Activated gamma-delta T cell treated with Interleukin-2 at 50 U/mL for 16 hours (primary cell): ENCODE measurements at regions not wholly inside any gene's neighbourhood (a gene's known extent, or its start where the extent isn't known, plus 50 kb on each side); places are given as distances from the start of the nearest gene placed in this dataset.
"Not testable (repeated sequence)": the region's sequence is repeated elsewhere in the genome, so short reads cannot be mapped to it uniquely, and the experiment has no call there.

Experiments used
- DNase-seq: peaks from one replicate; pipeline ENCODE4 v3.0.0-alpha.2; 2020

DNA sequence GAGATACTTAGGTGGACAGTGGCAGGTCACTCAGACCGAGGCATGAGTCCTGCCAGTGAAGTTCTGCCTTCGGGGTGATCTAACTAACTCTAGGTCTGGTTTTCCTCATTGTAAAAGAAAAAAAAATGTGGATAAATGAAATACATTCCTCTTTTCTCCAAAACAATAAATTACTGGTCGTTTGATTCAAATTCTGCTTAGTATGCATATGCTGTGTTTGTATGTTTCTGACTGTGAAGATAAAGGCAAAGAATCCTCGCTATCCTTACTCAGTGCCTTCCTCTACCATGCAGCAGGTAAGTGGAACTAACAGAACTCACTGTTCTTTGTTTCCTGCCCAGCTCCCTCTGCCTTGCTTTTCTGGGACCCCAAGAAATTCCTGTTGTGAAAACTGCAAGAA is 330.1 kb downstream of the SUCLG1 start:
- DNase-seq: no peak

DNA sequence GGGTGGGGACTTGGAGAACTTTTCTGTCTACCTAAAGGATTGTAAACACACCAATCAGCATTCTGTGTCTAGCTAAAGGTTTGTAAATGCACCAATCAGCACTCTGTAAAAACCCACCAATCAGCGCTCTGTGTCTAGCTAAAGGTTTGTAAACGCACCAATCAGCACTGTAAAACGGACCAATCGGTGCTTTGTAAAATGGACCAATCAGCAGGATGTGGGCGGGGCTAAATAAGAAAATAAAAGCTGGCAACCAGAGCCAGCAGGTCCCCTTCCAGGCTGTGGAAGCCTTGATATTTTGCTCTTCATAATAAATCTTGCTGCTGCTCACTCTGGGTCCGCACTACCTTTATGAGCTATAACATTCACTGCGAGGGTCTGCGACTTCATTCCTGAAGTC is 331.3 kb downstream of the SUCLG1 start:
- not testable (repeated sequence) for DNase-seq

DNA sequence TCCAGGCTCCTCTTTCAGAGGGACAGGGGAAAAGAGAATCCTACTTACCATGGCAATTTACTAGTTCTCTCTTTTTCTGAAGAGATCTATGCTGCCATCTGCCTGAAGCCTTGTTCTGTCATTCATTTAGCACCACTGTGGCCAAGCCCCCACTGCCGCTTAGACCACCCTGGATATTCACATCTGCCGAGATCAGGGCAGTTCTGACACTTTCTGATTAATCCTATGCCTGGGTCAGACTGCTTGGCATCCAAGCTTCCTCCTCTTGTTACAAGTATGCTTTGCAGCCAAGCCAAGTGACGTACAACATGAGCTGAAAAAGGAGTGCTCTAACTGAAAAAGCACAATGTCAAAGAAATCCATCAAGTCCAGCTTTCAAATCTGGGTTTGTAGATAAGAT is 332.6 kb downstream of the SUCLG1 start:
- DNase-seq: no peak

DNA sequence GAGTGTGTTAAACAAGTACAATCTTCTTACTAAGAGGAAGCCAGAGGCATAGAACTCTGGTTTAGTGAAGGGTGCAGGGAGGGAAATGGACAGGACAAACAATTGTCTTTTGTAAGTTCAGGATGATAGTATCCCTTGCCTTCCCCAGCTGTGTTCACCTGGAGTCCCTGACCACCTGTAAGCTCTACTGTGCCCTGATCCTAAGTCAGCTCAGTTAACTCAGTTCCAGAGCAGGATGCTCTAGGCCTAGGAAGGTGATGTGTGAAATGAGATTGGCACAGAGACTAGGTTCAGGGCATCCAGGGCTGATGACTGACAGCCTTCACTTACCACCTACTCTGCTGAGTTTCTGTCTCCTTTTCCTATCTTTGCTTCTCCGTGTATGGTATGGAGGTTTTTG is 333.0 kb downstream of the SUCLG1 start:
- DNase-seq: no peak

DNA sequence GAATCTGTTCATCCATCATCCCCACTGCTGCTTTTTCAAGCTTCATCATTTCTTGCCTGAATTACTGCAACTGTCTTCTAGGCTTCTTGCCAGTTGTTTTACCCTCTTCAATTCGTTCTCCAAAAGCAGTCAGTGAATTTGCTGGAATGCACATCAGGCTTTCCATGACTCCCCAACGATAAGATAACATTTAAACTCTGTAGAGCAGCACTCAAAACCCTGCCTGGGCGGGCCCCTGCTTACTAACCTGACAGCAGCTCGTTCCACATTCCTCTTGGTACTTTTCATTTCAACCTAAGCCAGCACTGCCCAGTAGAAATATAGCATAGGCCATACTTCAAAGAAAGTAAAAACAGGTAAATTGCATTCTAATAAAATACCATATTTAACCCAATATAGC is 342.9 kb downstream of the SUCLG1 start:
- no peak for DNase-seq

DNA sequence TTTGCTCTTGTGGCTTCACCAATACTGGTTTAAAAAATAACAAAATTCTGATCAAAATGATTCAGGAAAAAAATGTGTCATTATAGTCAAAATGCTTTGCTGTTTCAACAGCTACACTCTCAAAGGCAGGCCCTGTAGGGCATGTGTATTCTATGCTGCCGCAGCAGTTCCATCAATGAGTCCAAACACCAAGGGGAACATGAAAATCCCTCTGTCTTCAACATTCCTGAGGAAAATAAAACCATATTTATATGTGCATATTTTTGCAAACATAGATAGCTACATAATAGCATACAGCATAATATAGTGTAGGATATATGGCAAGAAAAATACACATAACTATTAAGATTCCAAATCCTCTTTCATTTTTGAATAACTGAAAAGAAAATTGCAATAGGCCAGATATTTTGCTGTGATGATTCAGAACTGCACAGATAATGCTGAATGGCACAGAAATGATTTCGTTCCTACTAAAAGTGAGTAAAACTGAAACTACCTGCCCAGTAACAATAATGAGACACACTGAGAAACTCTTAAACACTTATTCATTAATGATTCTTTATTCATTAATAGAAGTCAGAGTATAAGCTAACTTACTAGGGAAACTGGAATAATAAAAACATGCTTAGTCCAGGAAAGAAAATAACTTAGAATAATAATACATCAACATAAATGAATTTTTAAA is 343.8 kb downstream of the SUCLG1 start:
- no peak for DNase-seq

DNA sequence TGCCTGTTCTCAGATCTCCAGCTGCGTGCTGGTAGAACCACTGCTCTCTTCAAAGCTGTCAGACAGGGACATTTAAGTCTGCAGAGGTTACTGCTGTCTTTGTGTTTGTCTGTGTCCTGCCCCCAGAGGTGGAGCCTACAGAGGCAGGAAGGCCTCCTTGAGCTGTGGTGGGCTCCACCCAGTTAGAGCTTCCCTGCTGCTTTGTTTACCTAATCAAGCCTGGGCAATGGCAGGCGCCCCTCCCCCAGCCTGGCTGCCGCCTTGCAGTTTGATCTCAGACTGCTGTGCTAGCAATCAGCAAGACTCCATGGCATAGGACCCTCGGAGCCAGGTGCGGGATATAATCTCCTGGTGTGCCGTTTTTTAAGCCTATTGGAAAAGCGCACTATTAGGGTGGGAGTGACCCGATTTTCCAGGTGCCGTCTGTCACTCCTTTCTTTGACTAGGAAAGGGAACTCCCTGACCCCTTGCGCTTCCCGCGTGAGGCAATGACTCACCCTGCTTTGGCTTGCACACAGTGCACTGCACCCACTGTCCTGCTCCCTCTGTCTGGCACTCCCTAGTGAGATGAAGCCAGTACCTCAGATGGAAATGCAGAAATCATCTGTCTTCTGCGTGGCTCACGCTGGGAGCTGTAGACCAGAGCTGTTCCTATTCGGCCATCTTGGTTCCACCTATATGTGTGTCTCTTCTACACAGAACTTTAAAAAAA is 355.1 kb downstream of the SUCLG1 start:
- not testable (repeated sequence) for DNase-seq

DNA sequence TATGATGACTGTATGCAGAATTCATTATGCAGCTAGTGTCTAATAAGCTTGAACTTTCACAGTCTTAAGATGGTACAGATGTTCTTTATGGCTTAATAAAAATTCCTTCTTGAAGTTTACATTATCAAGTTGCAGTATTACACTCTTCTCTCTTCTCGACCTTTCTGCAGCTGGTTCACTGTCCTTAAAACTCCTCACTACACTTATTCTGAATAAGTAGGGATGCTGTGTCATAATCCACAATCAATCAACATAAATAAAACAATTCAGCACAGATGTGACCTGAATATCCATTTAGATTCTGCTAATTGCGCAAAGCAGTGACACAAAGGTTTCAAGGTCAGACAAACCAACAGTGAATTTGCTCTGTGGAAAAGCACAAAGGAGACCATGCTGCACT is 356.8 kb downstream of the SUCLG1 start:
- no peak for DNase-seq

DNA sequence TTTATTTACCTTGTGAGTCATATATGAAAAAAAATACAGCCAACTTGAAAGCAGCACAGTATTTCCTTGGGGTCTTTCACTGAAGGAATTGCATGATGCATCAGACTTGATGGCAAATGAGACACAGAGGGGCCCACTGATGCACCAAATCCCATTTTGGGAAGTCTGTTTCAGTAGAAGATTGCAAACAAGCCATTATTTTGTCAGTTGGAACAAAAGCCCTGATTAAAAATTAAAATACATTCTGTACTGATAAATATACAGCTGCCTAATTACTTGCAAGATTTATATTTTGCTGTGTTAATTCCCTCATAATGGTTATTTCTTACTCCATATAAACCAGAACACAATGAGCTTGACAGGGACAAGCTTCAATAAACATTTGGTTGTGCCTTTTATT is 370.4 kb downstream of the SUCLG1 start:
- DNase-seq: no peak

DNA sequence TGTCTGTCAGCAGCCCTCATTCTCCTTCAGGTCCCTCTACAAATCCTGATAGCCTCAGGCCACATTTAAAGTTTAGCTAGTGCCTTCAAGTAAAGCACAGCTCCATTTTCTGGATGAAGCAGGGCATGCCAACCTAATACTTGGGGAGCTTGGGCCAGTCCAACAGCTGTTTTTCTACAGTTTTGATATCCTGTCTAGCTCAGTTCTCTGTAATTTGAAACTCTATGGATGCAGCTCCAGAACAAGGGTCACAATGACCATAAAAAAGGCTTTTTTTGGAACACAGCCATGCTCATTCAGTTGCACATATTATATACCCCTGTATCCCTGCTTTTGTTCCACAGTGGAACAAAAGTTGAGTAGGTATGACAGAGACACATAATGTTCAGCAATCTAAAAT is 373.5 kb downstream of the SUCLG1 start:
- no peak for DNase-seq

DNA sequence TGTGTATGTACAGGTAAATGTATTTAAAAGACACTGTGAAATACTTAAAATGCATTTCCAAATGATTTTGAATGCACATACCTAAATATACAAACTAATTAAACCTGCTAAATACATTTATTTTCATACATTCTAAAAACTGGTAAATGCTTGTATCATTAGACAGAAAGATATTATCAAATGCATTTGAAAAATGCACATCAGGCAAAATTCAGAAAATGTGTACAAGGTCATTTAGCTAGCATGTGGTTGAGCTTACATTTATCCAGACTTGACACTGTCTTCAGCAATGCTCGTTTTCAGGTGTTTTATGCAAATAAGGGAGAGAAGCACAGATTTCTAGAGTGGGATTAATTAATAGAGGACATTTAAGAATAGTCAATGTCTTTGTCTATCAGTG is 374.2 kb downstream of the SUCLG1 start:
- no peak for DNase-seq

DNA sequence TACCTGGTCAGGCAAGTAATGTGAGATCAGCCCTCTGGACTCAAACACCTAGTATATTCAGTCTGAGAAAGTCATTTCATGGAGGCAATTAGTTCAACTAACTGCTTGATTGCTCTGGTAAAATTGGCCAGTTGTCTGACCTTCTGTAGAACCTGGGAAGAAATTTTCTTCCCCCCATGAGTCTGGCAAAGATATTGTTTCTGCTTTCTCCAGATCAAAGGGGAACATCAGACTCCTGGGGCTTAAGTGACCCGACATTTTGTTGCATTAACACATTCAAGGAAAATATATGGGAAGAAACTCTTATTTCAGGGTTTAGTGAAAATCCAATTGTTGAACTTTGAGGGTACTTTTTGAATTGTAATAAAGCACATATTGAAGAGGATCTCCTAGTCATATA is 375.1 kb downstream of the SUCLG1 start:
- DNase-seq: no peak

DNA sequence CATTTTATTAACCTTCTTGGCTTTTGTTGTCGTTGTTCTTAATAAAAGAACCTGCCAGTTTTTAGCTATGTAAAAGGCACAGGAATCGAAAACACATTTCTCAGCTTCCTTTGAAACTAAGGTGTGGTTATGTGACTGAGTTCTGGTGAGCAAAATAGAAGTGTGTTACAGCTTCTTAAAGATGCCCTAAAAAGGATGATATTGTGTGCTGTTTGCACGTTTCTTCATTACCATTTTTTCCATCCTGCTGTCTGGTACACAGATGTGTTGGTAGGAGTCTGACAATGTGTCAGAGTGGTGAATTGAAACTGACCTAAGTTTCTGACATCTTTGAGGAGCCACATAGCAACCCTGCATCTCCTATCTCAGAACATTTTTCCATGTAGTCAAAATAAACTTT is 380.6 kb downstream of the SUCLG1 start:
- DNase-seq: no peak

DNA sequence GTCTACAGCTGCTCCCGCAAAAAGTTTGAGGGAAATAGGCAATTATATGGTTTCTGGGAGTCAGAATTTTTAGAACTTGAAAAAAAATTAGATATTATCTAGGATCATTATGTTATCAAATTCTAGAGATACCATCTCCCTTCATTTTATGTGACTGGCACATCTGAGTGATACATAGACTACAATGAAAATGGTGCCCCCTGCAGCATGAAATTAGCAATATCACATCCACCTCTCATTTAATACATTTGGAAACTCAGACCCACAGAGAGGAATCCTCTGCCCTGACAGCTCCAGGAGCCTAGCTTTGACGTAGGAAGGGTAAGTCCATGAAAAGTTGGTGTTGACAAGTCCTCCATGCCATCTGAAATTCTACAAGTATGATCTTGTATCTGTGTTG is 381.6 kb downstream of the SUCLG1 start:
- DNase-seq: no peak

DNA sequence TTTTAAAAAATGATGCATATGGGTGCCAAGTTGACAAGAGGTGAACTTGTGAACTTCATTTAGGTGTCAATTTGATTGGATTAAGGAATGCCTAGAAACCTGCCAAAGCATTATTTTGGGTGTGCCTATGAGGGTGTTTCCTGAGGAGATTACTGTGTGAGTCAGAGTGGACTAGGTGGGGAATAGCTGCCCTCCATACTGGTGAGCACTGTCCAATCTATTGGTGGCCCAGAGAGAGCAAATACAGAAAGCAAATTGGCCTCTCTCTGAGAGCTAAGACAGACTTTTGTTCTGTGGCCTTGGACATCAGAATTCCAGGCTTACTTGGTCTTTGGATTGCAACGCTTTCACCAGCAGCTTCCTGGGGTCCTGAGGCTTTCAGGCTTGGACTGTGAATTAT is 388.0 kb downstream of the SUCLG1 start:
- no peak for DNase-seq

DNA sequence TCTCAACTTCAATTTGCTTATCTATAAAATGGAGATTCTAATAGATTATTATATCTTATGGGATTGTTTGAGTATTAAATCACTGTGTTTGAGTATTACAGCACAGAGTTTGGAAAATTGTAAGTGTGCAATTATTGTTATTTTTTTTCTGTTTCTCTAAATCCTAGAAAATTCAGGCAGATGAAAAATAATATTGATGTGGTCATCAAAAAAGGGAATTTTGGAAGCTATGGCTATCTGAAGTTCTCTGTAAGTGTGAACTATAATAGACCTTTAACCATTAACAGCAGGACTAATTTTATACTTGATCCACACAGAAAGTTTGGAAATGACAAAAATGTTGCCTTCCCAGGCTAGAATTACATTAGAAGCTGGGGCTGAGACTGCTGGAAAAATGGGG is 393.2 kb downstream of the SUCLG1 start:
- no peak for DNase-seq

DNA sequence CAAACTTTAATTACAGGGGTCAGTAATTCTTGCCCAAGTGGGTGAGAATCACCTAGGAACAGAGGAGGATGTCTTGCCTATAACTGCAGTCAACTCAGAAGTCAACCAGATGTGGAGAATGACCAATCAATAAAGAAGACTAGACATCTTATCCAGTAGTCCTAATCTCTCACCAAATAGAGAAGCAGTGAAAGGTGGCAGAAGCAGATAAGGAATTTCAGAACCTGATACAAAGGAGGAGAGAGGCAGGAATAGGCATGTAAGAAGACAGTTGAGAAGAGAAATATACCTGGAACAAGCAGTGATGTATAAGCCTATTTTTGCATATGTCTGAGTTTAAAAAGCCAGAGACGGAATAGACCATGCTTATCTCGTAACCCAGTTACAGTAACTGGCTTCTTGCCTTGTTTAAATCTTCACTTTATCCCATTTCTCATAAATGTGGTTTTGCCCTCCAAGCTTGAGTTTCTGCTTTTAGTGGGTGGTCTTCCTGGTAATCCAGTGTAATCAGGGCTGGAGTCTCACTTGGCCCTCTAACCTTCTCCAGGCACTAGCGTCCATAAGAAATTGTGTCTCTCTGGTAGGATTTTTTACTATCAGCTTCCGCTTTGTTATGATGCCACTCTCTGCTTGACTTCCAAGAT is 401.0 kb downstream of the SUCLG1 start:
- DNase-seq: no peak

DNA sequence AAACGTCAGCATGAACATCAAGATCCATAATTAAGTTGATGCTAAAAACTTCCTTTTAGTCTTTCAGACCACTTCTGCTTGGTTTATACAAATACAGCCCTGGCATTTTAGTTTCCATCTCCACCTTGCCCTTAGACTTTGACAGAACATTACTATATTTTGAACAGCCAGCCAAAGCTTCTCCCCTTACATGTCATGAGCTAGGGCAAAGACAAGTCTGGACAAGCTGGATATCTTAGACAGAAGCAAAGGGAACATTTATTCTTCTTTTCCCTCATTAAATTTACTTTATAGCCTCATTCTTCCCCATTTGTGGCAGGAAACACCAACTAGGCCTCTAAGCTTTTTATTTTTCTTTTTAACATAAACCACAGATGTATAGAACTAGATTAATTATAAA is 403.3 kb downstream of the SUCLG1 start:
- DNase-seq: no peak

DNA sequence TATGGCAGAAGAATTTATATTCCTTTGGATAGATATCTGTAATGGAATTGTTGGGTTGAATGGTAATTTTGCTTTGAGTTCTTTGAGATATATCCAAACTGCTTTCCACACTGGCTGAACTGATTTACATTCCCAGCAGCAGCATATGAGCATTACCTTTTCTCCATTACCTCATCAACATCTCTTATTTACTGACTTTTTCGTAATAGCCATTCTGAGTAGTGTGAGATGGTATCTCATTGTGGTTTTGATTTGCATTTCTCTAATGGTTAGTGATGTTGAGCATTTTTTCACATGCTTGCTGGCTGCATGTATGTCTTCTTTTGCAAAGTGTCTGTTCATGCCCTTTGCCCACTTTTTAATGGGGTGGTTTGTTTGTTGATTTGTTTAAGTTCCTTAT is 404.5 kb downstream of the SUCLG1 start:
- not testable (repeated sequence) for DNase-seq

DNA sequence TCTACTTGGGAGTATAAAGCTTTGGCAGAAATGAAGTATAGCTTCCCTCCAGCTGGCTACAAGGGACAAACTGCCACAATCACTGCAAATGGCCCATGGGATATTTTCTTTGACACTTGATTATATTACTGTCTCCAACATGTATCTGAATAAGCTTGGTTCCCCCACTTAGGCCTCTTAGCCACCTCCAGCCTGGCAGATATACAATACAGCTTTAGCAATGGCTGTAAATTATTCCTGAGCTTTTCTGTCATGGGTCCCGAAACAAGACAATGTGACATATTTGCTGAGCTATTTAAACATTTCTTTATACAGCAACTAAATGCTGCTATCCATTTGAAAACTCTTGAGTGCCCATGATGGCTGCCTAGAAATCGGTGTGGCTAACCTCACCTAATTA is 406.2 kb downstream of the SUCLG1 start:
- no peak for DNase-seq

DNA sequence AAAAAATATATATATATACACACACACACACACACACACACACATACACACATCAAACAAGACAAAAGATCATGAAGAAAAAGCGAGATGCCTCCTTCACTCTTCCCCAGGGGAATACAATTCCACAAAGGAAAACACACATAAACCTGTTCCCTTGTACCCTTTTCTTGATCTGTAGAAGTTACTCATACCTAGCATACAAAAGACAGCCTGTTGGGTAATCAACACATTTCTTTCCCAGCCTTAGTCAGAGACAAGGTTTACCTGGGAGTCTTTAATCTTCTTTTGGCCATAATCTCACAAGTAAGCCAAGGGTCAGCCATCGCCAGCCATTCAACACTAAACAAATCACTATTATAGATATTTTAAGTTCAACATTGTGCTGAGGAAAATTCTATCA is 407.0 kb downstream of the SUCLG1 start:
- DNase-seq: no peak

DNA sequence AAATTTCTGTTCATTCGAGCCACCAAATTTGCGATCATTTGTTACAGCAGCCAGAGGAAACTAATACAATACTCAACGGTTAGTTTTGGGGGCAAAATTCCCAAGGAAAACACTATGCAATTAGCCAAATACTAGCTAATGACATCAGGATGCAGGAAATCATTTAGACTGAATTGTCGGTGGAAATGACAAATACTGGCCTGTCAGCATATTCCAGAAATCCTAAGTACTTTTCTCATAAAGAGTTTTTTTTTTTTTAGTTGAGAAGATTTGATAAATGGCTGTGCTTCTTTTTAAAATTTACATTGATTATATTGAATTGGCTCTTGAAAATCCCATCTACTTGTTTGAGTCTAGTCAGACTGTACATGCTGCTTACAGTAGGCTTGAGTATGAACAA is 410.1 kb downstream of the SUCLG1 start:
- DNase-seq: no peak

DNA sequence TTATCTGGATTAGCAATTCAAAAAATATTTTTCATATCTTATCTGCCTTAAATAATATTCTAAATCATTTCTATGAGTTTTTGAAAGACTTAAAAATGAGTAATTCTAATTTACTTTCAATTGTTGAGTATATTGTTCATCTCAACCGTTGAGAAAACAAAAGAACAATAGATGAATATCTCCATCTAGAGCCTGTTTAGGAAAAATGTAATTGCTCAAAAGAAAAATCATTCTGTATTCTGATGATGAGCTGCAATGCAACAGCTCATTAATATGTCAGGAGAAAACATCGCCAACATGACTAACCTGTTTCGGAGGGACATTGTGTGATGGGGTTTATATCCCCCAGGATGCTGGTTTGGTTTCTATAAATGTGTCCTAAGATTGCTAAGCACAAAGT is 417.6 kb downstream of the SUCLG1 start:
- no peak for DNase-seq

DNA sequence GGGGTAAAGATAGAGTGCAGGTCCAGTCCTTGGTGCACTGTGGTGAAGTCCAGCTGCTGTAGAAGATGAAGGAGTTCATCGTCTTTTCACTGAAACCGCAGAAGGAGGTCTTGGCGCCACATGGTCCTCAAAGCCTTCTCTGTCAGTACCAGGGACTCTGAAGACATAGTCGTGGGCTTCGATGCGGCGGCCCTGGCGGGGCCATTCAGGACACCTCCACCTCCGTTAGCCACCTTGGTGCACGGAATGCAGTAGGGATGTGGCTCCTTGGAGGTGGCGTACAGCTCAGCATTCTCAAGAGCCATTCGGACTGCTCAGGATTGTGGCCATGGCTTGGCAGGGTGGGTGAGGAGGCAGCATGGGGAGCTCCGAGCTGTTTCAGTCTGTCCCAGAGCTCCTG is 418.8 kb downstream of the SUCLG1 start:
- no peak for DNase-seq

DNA sequence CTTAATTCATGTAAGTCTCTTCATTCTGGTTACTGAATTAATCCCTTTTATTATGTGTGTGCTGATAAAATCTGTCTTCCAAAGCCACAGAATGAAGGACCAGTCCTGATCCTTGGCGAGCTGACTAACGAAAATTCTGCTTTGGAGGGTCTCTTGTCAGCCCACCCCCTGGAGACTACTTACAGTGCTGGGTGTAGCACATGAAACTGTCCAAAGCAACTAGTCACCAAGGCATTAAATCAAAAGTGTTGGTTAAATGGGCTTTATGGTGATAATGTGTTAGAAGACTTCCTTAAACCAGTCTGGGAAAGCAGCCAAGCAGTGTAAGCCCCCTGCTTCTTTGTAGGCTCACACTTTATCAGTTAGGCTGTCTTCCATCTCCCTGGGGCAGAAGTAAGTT is 420.2 kb downstream of the SUCLG1 start:
- no peak for DNase-seq
